ENCODE measurements at regions not wholly inside any gene's neighbourhood (a gene's known extent, or its start where the extent isn't known, plus 50 kb on each side); places are given as distances from the start of the nearest gene placed in this dataset.

GRCh38 chr6:8275667-8276066, 159.7 kb downstream of the SLC35B3 start:
- no peak for TF ChIP-seq CTCF (conservative IDR thresholded peaks at IDR 0.05; ENCODE audit: low read length)
- TF ChIP-seq EZH2phosphoT487 (IDR thresholded peaks at IDR 0.05; ENCODE audit: borderline replicate concordance) = no peak
